PC-3 (cell line): ENCODE measurements at regions not wholly inside any gene's neighbourhood (a gene's known extent, or its start where the extent isn't known, plus 50 kb on each side); places are given as distances from the start of the nearest gene placed in this dataset.
"Not testable (repeated sequence)": the region's sequence is repeated elsewhere in the genome, so short reads cannot be mapped to it uniquely, and the experiment has no call there.

Experiments
- ATAC-seq: fragments of 200-7000 bp; cut with Tn5 transposase; 2 replicates; pipeline ENCODE4 v1.9.1; 2020; ENCODE audit warnings: mild to moderate bottlenecking, moderate library complexity
- BruUV-seq: library from RNA; stranded (reverse); fragments of 400-500 nt; replicated peaks from 2 replicates; lab custom pipeline; 2021; lab: Mats Ljungman, UMichigan
- CTCF ChIA-PET: fragments of 300-600 bp; sonication (Branson Sonifier 250); formaldehyde crosslinking; loops from one replicate; lab custom pipeline; 2022; ENCODE audit warnings: antibody characterized with exemption; lab: Charles Lee
- POLR2A ChIA-PET: fragments of 300-600 bp; sonication (Branson Sonifier 250); formaldehyde crosslinking; loops from one replicate; lab custom pipeline; 2022; ENCODE audit warnings: antibody characterized with exemption; ENCODE audit not compliant: unreplicated experiment; lab: Charles Lee
- DNase-seq: peaks from one replicate; pipeline ENCODE4 v3.0.0-alpha.2; 2015
- H2AFZ ChIP-seq: fragments of 300-600 bp; sonication (generic); 2 replicates; pipeline ENCODE4 v1.6.0; 2016; ENCODE audit warnings: antibody characterized with exemption, low read length
- H3F3A ChIP-seq: fragments of 300-600 bp; sonication (generic); one replicate; pipeline ENCODE4 v1.6.0; 2017; ENCODE audit warnings: antibody characterized with exemption, low read length, control low read depth, mild to moderate bottlenecking; ENCODE audit not compliant: unreplicated experiment
- H3K27ac ChIP-seq: fragments of 300-600 bp; sonication (generic); 2 replicates; pipeline ENCODE4 v1.5.1; 2016; ENCODE audit warnings: mild to moderate bottlenecking, low read length
- H3K27me3 ChIP-seq: fragments of 300-600 bp; sonication (generic); 2 replicates; pipeline ENCODE4 v1.6.1; 2016; ENCODE audit warnings: low read length, mixed read lengths
- H3K36me3 ChIP-seq: fragments of 300-600 bp; sonication (generic); 2 replicates; pipeline ENCODE4 v1.6.1; 2016; ENCODE audit warnings: low read depth, mixed run types, low read length, mixed read lengths
- H3K4me1 ChIP-seq: fragments of 300-600 bp; sonication (generic); 2 replicates; pipeline ENCODE4 v1.5.1; 2016; ENCODE audit warnings: low read length; ENCODE audit not compliant: insufficient read depth
- H3K4me2 ChIP-seq: fragments of 300-600 bp; sonication (generic); 2 replicates; pipeline ENCODE4 v1.6.0; 2016; ENCODE audit warnings: low read length
- H3K4me3 ChIP-seq: fragments of 300-600 bp; sonication (generic); 2 replicates; pipeline ENCODE4 v1.5.1; 2016; ENCODE audit warnings: mild to moderate bottlenecking, low read length, mixed read lengths
- H3K79me2 ChIP-seq: fragments of 300-600 bp; sonication (generic); 2 replicates; pipeline ENCODE4 v1.6.1; 2017; ENCODE audit warnings: low read length, mixed read lengths
- H3K9ac ChIP-seq: fragments of 300-600 bp; sonication (generic); 2 replicates; pipeline ENCODE4 v1.6.0; 2016; ENCODE audit warnings: mild to moderate bottlenecking, low read length
- H3K9me2 ChIP-seq: fragments of 300-600 bp; sonication (generic); replicated peaks from 2 replicates; pipeline ENCODE4 v1.6.1; 2016; ENCODE audit warnings: mixed run types, low read length, mixed read lengths
- H3K9me3 ChIP-seq: fragments of 300-600 bp; sonication (generic); 2 replicates; pipeline ENCODE4 v1.6.1; 2016; ENCODE audit warnings: low read length, mixed read lengths
- H4K20me1 ChIP-seq: fragments of 300-600 bp; sonication (generic); 2 replicates; pipeline ENCODE4 v1.6.1; 2016; ENCODE audit warnings: low read length, mixed read lengths
- EZH2 ChIP-seq: fragments of 300-600 bp; sonication (generic); IDR thresholded peaks from one replicate; pipeline ENCODE4 v1.6.1; 2017; ENCODE audit warnings: antibody characterized with exemption, mild to moderate bottlenecking, low read length; ENCODE audit not compliant: unreplicated experiment
- EZH2phosphoT487 ChIP-seq: fragments of 300-600 bp; sonication (generic); IDR thresholded peaks from 2 replicates; pipeline ENCODE4 v1.6.1; 2018; ENCODE audit warnings: mild to moderate bottlenecking, antibody characterized with exemption, low read length, borderline replicate concordance
- intact Hi-C: fragments of 100-400 bp; cut with micrococcal nuclease; formaldehyde crosslinking; loops from 2 replicates; pipeline ENCODE4 v1.9.0; 2023
- TF ChIP-seq, protein P1 (sequence below): fragments of 300-600 bp; sonication (generic); conservative IDR thresholded peaks from 2 replicates; pipeline ENCODE4 v1.5.1; 2017; ENCODE audit warnings: antibody characterized with exemption, low read depth, mild to moderate bottlenecking, low read length

- H3K4me3 ChIP-seq: no peak overlapping the region
- CTCF ChIA-PET: no interaction called here
- no peaks in the 10 kb centered on the region for H3K27me3 ChIP-seq
- TF ChIP-seq EZH2phosphoT487 (no peak), EZH2 (no peak)
- TF ChIP-seq, protein P1, sequence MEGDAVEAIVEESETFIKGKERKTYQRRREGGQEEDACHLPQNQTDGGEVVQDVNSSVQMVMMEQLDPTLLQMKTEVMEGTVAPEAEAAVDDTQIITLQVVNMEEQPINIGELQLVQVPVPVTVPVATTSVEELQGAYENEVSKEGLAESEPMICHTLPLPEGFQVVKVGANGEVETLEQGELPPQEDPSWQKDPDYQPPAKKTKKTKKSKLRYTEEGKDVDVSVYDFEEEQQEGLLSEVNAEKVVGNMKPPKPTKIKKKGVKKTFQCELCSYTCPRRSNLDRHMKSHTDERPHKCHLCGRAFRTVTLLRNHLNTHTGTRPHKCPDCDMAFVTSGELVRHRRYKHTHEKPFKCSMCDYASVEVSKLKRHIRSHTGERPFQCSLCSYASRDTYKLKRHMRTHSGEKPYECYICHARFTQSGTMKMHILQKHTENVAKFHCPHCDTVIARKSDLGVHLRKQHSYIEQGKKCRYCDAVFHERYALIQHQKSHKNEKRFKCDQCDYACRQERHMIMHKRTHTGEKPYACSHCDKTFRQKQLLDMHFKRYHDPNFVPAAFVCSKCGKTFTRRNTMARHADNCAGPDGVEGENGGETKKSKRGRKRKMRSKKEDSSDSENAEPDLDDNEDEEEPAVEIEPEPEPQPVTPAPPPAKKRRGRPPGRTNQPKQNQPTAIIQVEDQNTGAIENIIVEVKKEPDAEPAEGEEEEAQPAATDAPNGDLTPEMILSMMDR: no peak
- H3K79me2 ChIP-seq: no peaks in the 10 kb centered on the region
- H3K4me1 ChIP-seq: peaks cover 6% of the 10 kb centered on the region
- no peak overlapping the region for H3K27ac ChIP-seq
- H3F3A ChIP-seq: no peaks in the 10 kb centered on the region
- H2AFZ ChIP-seq: no peak overlapping the region
- H3K9me3 ChIP-seq: no peaks in the 10 kb centered on the region
- ATAC-seq: no peak
- no peaks in the 10 kb centered on the region for H4K20me1 ChIP-seq
- no peaks in the 10 kb centered on the region for H3K9me2 ChIP-seq
- no TSS peak for BruUV-seq
- no peak overlapping the region for H3K4me2 ChIP-seq
- DNase-seq: no peak
- intact Hi-C loops: no loop called here
- no peaks in the 10 kb centered on the region for H3K36me3 ChIP-seq
- POLR2A ChIA-PET: no interaction called here
- no peak overlapping the region for H3K9ac ChIP-seq
These were observed 581.5 kb downstream of the TBL1XR1 start for GRCh38 chr3:176615826-176616225.

- Histone ChIP-seq H3K4me2 (no peak overlapping the region), H3K9ac (no peak overlapping the region), H2AFZ (no peak overlapping the region), H3K4me3 (no peak overlapping the region), H3K4me1 (peaks cover 6% of the 10 kb centered on the region), H3K9me2 (no peaks in the 10 kb centered on the region), H3K36me3 (no peaks in the 10 kb centered on the region), H3K27me3 (no peaks in the 10 kb centered on the region), H3K9me3 (no peaks in the 10 kb centered on the region), H4K20me1 (no peaks in the 10 kb centered on the region), H3F3A (no peaks in the 10 kb centered on the region), H3K79me2 (no peaks in the 10 kb centered on the region), H3K27ac (no peak overlapping the region)
- intact Hi-C loops: loop anchor here (2.0 kb wide), 1 partner anchor 21 kb away; no protein-coding TSS in a partner anchor
- ChIA-PET CTCF (no interaction called here), POLR2A (no interaction called here)
- BruUV-seq: no TSS peak
- DNase-seq (no peak), ATAC-seq (no peak)
- no peak for TF ChIP-seq EZH2phosphoT487
- TF ChIP-seq EZH2: no peak
- TF ChIP-seq, protein P1: no peak
These were observed 585.6 kb downstream of the TBL1XR1 start for GRCh38 chr3:176611703-176612102.

DNA sequence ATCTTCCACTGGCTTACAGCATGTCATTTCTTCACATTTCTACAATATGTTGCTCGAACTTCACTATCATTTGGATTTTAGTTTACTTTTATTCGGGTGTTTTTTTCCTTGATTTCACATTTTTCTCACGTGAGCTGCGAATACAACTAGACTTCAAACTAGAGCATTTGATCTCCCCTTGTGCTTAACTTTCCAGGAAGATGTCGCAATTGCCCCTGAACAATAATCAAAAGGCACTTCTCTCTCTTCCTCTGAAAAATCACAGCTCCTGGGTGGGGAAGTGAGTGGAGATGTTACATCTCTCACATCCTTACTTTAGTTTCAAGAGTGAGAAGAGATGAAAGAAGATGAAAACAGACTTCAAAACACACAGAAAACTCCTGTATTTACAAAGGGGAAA lies 587.9 kb downstream of the TBL1XR1 start:
- peak overlapping the region; percentile 37; the same call in 1 of the 2 replicates for H2AFZ ChIP-seq
- no peaks in the 10 kb centered on the region for H4K20me1 ChIP-seq
- no peaks in the 10 kb centered on the region for H3K36me3 ChIP-seq
- peaks cover 6% of the 10 kb centered on the region for H3K4me1 ChIP-seq
- intact Hi-C loops: no loop called here
- no peaks in the 10 kb centered on the region for H3K79me2 ChIP-seq
- H3K27ac ChIP-seq: no peak overlapping the region
- no peak for TF ChIP-seq EZH2
- TF ChIP-seq, protein P1: no peak
- no peak for TF ChIP-seq EZH2phosphoT487
- ChIA-PET CTCF (no interaction called here), POLR2A (no interaction called here)
- BruUV-seq: no TSS peak
- H3K9me2 ChIP-seq: no peaks in the 10 kb centered on the region
- H3K4me2 ChIP-seq: no peak overlapping the region
- H3K9ac ChIP-seq: no peak overlapping the region
- ATAC-seq (no peak), DNase-seq (no peak)
- H3F3A ChIP-seq: no peaks in the 10 kb centered on the region
- no peak overlapping the region for H3K4me3 ChIP-seq
- no peaks in the 10 kb centered on the region for H3K9me3 ChIP-seq
- H3K27me3 ChIP-seq: no peaks in the 10 kb centered on the region

DNA sequence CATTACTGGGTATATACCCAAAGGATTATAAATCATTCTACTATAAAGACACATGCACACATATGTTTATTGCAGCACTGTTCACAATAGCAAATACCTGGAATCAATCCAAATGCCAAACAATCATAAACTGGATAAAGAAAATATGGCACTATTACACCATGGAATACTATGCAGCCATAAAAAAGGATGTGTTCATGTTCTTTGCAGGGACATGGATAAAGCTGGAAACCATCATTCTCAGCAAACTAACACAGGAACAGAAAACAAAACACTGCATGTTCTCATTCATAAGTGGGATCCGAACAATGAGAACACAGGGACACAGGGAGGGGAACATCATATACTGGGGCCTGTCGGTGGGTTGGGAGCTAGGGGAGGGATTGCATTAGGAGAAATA lies 591.7 kb downstream of the TBL1XR1 start:
- H3K4me2 ChIP-seq, H3K27me3 ChIP-seq, H3K27ac ChIP-seq, POLR2A ChIA-PET, ATAC-seq, H3K9ac ChIP-seq, H3K9me2 ChIP-seq, H3K79me2 ChIP-seq, BruUV-seq, H3K4me1 ChIP-seq, intact Hi-C loops, H3K36me3 ChIP-seq, DNase-seq, H3F3A ChIP-seq, H4K20me1 ChIP-seq, H3K9me3 ChIP-seq, CTCF ChIA-PET, H2AFZ ChIP-seq, H3K4me3 ChIP-seq: not testable (repeated sequence)
